Mucosa of rectum (tissue), 2 donors: ENCODE measurements at regions not wholly inside any gene's neighbourhood (a gene's known extent, or its start where the extent isn't known, plus 50 kb on each side); places are given as distances from the start of the nearest gene placed in this dataset.

Source experiments
- H3K27ac ChIP-seq, 2 donors: one replicate each; pipeline ENCODE4 v1.7.0; 2013; ENCODE audit warnings: inconsistent platforms in 2 of 2, low read depth in 2 of 2, low read length in 2 of 2
- H3K27me3 ChIP-seq, 2 donors: one replicate each; pipeline ENCODE4 v1.7.0; 2013; ENCODE audit warnings: low read length in 2 of 2; ENCODE audit not compliant: control insufficient read depth in 2 of 2, insufficient read depth in 2 of 2
- H3K36me3 ChIP-seq, 2 donors: one replicate each; pipeline ENCODE4 v1.7.0; 2013; ENCODE audit warnings: low read length in 2 of 2; ENCODE audit not compliant: control insufficient read depth in 2 of 2, insufficient read depth in 2 of 2
- H3K4me1 ChIP-seq, 2 donors: one replicate each; pipeline ENCODE4 v1.7.0; 2013; ENCODE audit warnings: low read length in 2 of 2, mild to moderate bottlenecking in 1 of 2; ENCODE audit not compliant: control insufficient read depth in 2 of 2, insufficient read depth in 2 of 2
- H3K4me3 ChIP-seq, 2 donors: one replicate each; pipeline ENCODE4 v1.7.0; 2013; ENCODE audit warnings: low read length in 2 of 2
- H3K9ac ChIP-seq, 2 donors: one replicate each; pipeline ENCODE4 v1.7.0; 2013; ENCODE audit warnings: low read length in 2 of 2, low read depth in 1 of 2, mild to moderate bottlenecking in 1 of 2
- H3K9me3 ChIP-seq, 2 donors: one replicate each; pipeline ENCODE4 v1.7.0; 2013; ENCODE audit warnings: low read length in 2 of 2; ENCODE audit not compliant: control insufficient read depth in 2 of 2
- donor health status: healthy.
- donor health status: Normal muscosa, but diverticular disease.

DNA sequence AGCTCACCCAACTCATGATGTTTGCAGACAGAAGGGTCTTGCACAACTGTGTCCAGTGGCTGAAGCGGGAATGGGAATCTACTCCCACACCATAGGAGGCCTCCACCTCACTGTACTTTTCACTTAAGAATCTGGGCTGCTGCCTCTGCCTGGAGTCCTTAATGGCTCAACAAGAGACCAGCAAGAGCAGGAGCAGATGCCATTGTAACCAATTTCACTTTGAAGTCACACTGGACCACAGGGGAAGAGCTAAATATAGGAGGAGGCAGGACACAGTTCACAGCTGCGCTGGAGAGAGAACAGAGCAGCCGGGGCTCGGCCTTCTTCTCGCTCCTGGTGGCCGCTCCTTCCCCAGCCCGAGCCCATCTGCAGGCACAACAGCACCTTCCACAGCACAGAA is 120.4 kb downstream of the SIPA1L2 start:
- Histone ChIP-seq H3K36me3 (peaks cover 10 to 12% of the 10 kb centered on the region in 2 donors), H3K27me3 (no peaks in the 10 kb centered on the region), H3K9ac (no peak overlapping the region), H3K9me3 (no peaks in the 10 kb centered on the region), H3K4me3 (no peak overlapping the region), H3K27ac (no peak overlapping the region), H3K4me1 (no peaks in the 10 kb centered on the region)

DNA sequence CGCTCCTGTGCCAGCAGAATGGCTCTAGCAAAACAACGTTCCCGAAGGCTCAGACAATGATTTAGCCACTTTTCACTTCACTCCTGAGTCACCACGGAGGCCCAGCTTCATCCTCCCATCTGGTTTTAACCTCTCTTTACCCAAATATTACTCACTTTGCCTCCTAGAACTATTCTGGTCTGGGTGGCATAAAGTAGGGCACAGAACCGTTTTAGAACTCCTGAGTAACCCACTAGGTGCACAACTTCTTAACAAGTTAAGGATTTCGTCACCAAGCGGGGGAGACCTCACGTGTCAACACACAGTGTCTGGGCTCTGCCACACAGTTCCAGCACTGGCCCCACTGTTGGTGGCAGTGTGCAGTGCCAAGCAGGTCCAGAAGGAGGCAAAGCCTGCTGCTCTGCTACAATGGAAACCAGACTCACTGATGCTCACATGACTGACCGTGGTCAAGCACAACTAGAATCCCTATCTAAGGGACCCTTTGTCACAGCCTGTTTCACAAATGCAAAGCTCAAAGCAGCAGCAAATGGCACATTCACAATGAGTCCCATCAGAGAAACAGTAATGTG is 121.7 kb downstream of the SIPA1L2 start:
- H3K4me1 ChIP-seq: no peaks in the 10 kb centered on the region
- H3K4me3 ChIP-seq: no peak overlapping the region
- H3K27ac ChIP-seq: no peak overlapping the region
- H3K36me3 ChIP-seq: no peaks in the 10 kb centered on the region
- no peaks in the 10 kb centered on the region for H3K27me3 ChIP-seq
- H3K9ac ChIP-seq: no peak overlapping the region
- H3K9me3 ChIP-seq: no peaks in the 10 kb centered on the region

DNA sequence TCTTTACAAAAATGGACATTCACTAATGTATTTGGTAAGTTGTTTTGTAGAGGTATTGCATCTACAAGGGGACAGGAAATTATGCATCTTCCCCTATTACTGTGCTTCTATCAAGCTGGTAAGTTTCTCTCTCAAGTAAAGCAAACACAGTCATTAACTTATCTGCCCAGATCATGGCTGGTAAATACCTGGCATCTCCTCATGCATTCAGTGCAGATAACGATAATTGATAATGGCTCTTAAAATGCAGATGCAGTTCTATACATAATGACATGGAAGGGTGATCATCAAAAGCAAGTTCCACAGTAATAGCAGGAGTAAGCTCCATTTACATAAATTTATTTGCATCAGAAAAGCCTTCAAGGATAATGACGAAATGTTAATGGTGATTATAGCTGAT is 122.4 kb downstream of the SIPA1L2 start:
- H3K4me1 ChIP-seq: no peaks in the 10 kb centered on the region
- H3K27ac ChIP-seq: no peak overlapping the region
- no peak overlapping the region for H3K9ac ChIP-seq
- no peaks in the 10 kb centered on the region for H3K27me3 ChIP-seq
- H3K9me3 ChIP-seq: no peaks in the 10 kb centered on the region
- H3K4me3 ChIP-seq: no peak overlapping the region
- H3K36me3 ChIP-seq: no peaks in the 10 kb centered on the region

DNA sequence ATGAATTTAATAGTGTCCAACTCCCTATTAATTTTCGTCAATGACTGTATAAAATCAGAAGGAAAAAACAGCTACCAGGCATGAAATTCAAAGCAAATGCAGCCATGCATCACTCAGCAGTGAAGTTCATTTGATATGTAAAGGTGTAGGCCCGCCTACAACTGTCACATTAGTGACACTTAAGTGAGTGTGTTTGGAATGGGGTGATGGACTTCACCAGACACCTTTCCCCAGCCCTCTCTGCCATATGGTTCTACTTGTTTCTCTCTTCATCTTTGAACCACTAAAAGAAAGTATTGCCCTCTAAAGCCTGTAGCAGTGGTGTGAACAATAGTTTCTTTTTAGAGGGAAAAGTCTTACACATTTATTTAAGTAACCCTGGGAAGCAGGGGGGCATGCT is 124.0 kb downstream of the SIPA1L2 start:
- Histone ChIP-seq H3K4me1 (no peaks in the 10 kb centered on the region), H3K4me3 (no peak overlapping the region), H3K27ac (no peak overlapping the region), H3K27me3 (no peaks in the 10 kb centered on the region), H3K9me3 (no peaks in the 10 kb centered on the region), H3K36me3 (no peaks in the 10 kb centered on the region), H3K9ac (no peak overlapping the region)

DNA sequence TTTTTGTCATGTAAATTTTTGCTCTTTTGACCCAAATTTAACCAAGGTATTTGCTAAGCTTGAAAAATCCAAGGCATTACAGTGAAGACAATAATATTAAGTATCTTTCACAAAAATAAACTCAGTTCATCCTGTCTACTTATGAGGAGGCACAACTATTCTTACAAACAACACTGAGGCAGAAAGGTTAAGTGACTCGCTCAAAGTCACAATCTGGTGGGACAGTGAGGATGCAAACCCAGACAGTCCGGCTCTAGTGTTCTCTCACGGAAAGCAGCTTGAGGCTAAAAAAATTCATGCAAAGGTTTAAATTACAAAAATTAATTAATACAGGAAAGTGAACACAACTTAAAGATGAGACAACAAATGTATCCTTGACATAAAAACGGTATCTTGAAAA is 125.3 kb downstream of the SIPA1L2 start:
- H3K9me3 ChIP-seq: no peaks in the 10 kb centered on the region
- H3K27ac ChIP-seq: no peak overlapping the region
- H3K9ac ChIP-seq: no peak overlapping the region
- no peaks in the 10 kb centered on the region for H3K36me3 ChIP-seq
- no peaks in the 10 kb centered on the region for H3K4me1 ChIP-seq
- H3K4me3 ChIP-seq: no peak overlapping the region
- H3K27me3 ChIP-seq: no peaks in the 10 kb centered on the region

DNA sequence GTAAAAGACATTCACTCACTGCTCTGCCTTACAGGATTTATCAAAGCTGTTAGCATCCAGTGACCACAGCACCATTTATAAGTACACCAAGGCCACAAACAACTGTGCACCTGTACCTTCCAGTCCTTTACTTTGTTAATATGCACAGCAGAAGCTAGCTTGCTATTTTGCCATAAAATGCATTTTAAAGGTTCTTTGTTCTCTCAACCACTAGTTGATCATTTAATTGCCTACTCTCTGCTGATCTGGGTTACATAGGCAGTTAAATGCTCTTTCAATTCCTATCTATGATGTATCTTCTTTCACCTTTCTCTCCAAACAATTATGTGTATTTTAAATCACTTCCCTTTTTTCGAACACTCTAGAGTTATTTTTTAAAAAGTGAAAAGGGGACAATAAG is 126.4 kb downstream of the SIPA1L2 start:
- H3K4me3 ChIP-seq: no peak overlapping the region
- H3K9me3 ChIP-seq: no peaks in the 10 kb centered on the region
- no peaks in the 10 kb centered on the region for H3K36me3 ChIP-seq
- H3K4me1 ChIP-seq: no peaks in the 10 kb centered on the region
- H3K27me3 ChIP-seq: no peaks in the 10 kb centered on the region
- H3K9ac ChIP-seq: no peak overlapping the region
- no peak overlapping the region for H3K27ac ChIP-seq

DNA sequence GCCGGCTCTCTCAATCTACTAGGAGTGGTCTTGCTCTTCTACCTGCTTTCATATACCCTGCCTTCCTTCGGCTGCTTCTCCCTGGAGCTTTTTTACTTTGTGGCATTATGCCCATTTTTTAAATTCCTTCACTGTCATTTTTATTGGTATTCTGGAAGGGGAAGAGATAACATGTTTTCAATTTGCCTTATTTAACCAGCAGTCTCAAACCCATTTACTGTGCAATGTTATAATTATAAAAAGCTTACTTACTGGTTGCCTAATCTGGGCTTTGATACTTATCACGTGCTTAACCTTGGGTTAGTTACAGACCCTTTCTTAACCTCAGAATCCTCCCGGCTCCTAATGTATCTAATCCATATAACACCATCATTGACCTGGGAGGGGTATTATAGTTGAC is 128.1 kb downstream of the SIPA1L2 start:
- Histone ChIP-seq H3K9me3 (no peaks in the 10 kb centered on the region), H3K36me3 (peaks cover 0 to 5% of the 10 kb centered on the region in 2 donors), H3K27me3 (no peaks in the 10 kb centered on the region), H3K27ac (no peak overlapping the region), H3K4me1 (no peaks in the 10 kb centered on the region), H3K9ac (no peak overlapping the region), H3K4me3 (no peak overlapping the region)

DNA sequence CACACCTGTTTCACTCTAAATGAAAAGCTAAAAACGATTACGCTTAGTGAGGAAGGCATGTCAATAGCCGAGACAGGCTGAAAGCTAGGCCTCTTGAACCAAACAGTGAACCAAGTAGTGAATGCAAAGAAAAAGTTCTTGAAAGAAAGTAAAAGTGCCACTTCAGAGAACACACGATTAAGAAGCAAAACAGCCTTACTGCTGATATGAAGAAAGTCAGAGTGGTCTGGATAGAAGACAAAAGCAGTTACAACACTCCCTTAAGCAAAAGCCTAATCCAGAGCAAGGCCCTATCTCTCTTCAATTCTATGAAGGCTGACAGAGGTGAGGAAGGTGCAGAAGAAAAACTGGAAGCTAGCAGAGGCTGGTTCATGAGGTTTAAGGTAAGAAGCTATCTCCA is 130.7 kb downstream of the SIPA1L2 start:
- Histone ChIP-seq H3K9me3 (no peaks in the 10 kb centered on the region), H3K36me3 (peaks cover 0 to 10% of the 10 kb centered on the region in 2 donors), H3K9ac (no peak overlapping the region), H3K27me3 (no peaks in the 10 kb centered on the region), H3K4me1 (no peaks in the 10 kb centered on the region), H3K4me3 (no peak overlapping the region), H3K27ac (no peak overlapping the region)

DNA sequence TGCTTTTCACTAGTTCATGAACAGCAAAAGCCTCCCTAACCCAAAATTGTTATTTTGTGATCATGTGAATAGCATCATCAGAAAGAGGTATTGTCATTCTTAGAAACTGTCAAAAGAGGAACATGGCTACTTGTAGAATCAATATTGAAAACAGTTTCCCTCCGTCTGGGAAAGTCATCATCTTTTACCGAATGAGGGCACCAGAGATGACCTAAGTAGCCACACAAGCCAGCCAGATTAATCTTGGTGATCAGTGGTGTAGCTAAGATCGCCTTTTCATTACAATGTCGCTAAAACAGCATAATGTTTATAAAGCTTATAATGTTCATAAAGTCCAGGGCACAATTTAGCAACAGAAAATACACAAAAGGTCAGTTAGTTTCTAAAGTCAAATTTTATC is 136.1 kb downstream of the SIPA1L2 start:
- no peaks in the 10 kb centered on the region for H3K27me3 ChIP-seq
- H3K9ac ChIP-seq: no peak overlapping the region
- H3K9me3 ChIP-seq: no peaks in the 10 kb centered on the region
- H3K27ac ChIP-seq: no peak overlapping the region
- no peak overlapping the region for H3K4me3 ChIP-seq
- peaks cover 29 to 51% of the 10 kb centered on the region in 2 donors for H3K36me3 ChIP-seq
- H3K4me1 ChIP-seq: no peaks in the 10 kb centered on the region

DNA sequence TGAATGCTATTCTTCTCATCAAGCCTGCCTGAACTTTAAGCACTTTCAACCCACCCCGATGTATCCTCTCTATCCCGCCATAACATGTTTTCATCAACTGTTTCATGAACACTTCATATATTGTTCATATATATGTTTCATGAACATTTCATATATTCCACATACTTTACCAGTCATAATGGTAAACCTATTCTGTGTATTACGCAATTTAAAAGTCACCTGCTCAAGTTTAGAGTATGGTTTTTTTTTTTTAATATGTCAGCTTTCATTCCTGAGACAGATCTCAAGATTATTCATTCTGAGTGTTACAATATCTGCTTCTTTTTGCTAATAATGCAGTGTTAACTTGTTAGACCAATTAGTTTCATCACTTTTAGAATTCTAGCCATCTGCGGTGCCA is 140.7 kb downstream of the SIPA1L2 start:
- Histone ChIP-seq H3K27me3 (no peaks in the 10 kb centered on the region), H3K9me3 (no peaks in the 10 kb centered on the region), H3K36me3 (peaks cover 42 to 69% of the 10 kb centered on the region in 2 donors), H3K4me3 (no peak overlapping the region), H3K27ac (no peak overlapping the region), H3K4me1 (no peaks in the 10 kb centered on the region), H3K9ac (no peak overlapping the region)

DNA sequence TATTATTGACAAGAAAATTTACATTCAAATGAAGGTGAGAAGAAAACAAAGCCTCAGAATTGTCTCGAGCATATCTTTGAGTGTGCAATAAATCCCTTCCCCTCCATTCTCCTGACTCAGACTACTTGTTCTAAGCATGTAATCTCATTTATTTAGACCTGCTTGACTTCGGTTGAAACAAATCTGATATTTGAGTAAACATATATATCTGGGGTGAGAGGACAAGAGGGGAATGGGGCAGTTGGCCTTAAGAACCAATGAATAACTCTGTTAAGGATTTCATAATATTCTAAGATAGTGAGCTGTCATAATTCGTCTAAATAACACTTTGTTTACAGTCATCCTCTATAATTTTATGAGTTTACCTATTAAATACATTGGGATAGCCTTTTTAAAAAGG is 142.7 kb downstream of the SIPA1L2 start:
- Histone ChIP-seq H3K9ac (no peak overlapping the region), H3K9me3 (no peaks in the 10 kb centered on the region), H3K27me3 (no peaks in the 10 kb centered on the region), H3K36me3 (peaks cover 43 to 74% of the 10 kb centered on the region in 2 donors), H3K4me3 (no peak overlapping the region), H3K4me1 (no peaks in the 10 kb centered on the region), H3K27ac (no peak overlapping the region)
